ENCODE measurements at regions not wholly inside any gene's neighbourhood (a gene's known extent, or its start where the extent isn't known, plus 50 kb on each side); places are given as distances from the start of the nearest gene placed in this dataset.

DNA sequence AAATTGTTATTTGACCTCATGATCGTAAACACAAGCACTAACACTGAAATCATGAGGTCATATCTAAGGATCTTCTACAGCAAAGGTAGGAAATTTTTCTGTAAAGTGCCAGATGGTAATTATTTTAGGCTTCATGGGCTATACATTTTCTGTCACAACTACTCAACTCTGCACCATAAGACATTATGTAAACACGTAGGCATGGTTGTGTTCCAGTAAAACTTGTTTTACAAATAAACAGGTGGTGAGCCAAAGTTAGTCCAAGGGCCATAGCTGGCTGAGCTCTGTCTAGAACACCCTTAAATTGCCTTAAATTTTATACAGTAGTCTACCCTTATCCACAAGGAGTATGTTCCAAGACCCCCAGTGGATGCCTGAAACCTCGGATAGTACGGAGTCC lies 147.3 kb upstream of the CYP1B1 start:
- no peaks in the 10 kb centered on the region for H3K36me3 ChIP-seq (ENCODE audit: insufficient read depth, low read length)

DNA sequence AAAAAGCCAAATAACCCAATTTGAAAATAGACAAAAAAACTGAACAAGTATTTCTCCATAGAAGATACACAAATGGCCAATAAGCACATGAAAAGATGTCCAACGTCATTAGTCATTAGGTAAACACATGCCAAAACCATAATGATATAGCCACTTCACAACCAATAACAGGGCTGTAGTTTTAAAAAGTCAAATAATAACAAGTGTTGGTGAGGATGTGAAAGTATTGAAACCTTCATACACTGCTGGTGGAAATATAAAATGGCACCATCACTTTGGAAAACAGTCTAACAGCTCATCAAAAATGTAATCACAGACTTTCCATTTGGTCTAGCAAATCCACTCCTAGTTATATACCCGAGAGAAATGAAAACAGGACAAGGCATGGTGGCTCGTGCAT lies 144.2 kb upstream of the CYP1B1 start:
- H4K20me1 ChIP-seq (ENCODE audit: insufficient read depth): no peaks in the 10 kb centered on the region
- H3K4me2 ChIP-seq (ENCODE audit: low read length): no peak overlapping the region
- H2AFZ ChIP-seq (ENCODE audit: low read depth, low read length): no peak overlapping the region
- H3K9me3 ChIP-seq (ENCODE audit: low read length): no peaks in the 10 kb centered on the region
- H3K27ac ChIP-seq (ENCODE audit: low read length): no peak overlapping the region
- no peaks in the 10 kb centered on the region for H3K36me3 ChIP-seq (ENCODE audit: insufficient read depth, low read length)
- H3K9me2 ChIP-seq (ENCODE audit: insufficient read depth, low read length): no peaks in the 10 kb centered on the region
- H3K79me2 ChIP-seq (replicated peaks; ENCODE audit: insufficient read depth, low read length): no peaks in the 10 kb centered on the region
- TF ChIP-seq, protein P1, sequence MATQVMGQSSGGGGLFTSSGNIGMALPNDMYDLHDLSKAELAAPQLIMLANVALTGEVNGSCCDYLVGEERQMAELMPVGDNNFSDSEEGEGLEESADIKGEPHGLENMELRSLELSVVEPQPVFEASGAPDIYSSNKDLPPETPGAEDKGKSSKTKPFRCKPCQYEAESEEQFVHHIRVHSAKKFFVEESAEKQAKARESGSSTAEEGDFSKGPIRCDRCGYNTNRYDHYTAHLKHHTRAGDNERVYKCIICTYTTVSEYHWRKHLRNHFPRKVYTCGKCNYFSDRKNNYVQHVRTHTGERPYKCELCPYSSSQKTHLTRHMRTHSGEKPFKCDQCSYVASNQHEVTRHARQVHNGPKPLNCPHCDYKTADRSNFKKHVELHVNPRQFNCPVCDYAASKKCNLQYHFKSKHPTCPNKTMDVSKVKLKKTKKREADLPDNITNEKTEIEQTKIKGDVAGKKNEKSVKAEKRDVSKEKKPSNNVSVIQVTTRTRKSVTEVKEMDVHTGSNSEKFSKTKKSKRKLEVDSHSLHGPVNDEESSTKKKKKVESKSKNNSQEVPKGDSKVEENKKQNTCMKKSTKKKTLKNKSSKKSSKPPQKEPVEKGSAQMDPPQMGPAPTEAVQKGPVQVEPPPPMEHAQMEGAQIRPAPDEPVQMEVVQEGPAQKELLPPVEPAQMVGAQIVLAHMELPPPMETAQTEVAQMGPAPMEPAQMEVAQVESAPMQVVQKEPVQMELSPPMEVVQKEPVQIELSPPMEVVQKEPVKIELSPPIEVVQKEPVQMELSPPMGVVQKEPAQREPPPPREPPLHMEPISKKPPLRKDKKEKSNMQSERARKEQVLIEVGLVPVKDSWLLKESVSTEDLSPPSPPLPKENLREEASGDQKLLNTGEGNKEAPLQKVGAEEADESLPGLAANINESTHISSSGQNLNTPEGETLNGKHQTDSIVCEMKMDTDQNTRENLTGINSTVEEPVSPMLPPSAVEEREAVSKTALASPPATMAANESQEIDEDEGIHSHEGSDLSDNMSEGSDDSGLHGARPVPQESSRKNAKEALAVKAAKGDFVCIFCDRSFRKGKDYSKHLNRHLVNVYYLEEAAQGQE (IDR thresholded peaks at IDR 0.05; ENCODE audit: borderline replicate concordance): no peak
- TF ChIP-seq EP300 (conservative IDR thresholded peaks at IDR 0.05; ENCODE audit: poor library complexity, severe bottlenecking) (no peak), EZH2 (IDR thresholded peaks at IDR 0.05; ENCODE audit: borderline replicate concordance, insufficient read depth, low read length, poor library complexity, severe bottlenecking) (no peak), MXI1 (conservative IDR thresholded peaks at IDR 0.05; ENCODE audit: poor library complexity, severe bottlenecking) (no peak), TAF1 (IDR thresholded peaks at IDR 0.05; ENCODE audit: low read depth) (no peak), POLR2AphosphoS5 (IDR thresholded peaks at IDR 0.05) (no peak), SMC3 (conservative IDR thresholded peaks at IDR 0.05; ENCODE audit: poor library complexity) (no peak), CTCF (IDR thresholded peaks at IDR 0.05; ENCODE audit: poor library complexity, severe bottlenecking) (no peak), RAD21 (conservative IDR thresholded peaks at IDR 0.05) (no peak)
- no peaks in the 10 kb centered on the region for H3F3A ChIP-seq (ENCODE audit: insufficient read depth, low read length, poor library complexity, severe bottlenecking)
- no peaks in the 10 kb centered on the region for H3K27me3 ChIP-seq (ENCODE audit: insufficient read depth, low read depth, low read length)
- no peak overlapping the region for H3K4me3 ChIP-seq (ENCODE audit: low read length)
- H3K9ac ChIP-seq (ENCODE audit: low read length): no peak overlapping the region

More for the DNA sequence above, 147.3 kb upstream of the CYP1B1 start:
- Histone ChIP-seq H3K9me2 (ENCODE audit: insufficient read depth, low read length) (no peaks in the 10 kb centered on the region), H3K79me2 (replicated peaks; ENCODE audit: insufficient read depth, low read length) (no peaks in the 10 kb centered on the region), H3K4me3 (ENCODE audit: low read length) (no peak overlapping the region), H3K9me3 (ENCODE audit: low read length) (no peaks in the 10 kb centered on the region), H3F3A (ENCODE audit: insufficient read depth, low read length, poor library complexity, severe bottlenecking) (no peaks in the 10 kb centered on the region), H4K20me1 (ENCODE audit: insufficient read depth) (no peaks in the 10 kb centered on the region), H3K27me3 (ENCODE audit: insufficient read depth, low read depth, low read length) (no peaks in the 10 kb centered on the region), H3K27ac (ENCODE audit: low read length) (no peak overlapping the region), H3K9ac (ENCODE audit: low read length) (no peak overlapping the region), H2AFZ (ENCODE audit: low read depth, low read length) (no peak overlapping the region), H3K4me2 (ENCODE audit: low read length) (no peak overlapping the region)
- no peak for TF ChIP-seq SMC3 (conservative IDR thresholded peaks at IDR 0.05; ENCODE audit: poor library complexity)
- TF ChIP-seq RAD21 (conservative IDR thresholded peaks at IDR 0.05): no peak
- no peak for TF ChIP-seq CTCF (IDR thresholded peaks at IDR 0.05; ENCODE audit: poor library complexity, severe bottlenecking)
- TF ChIP-seq TAF1 (IDR thresholded peaks at IDR 0.05; ENCODE audit: low read depth): no peak
- TF ChIP-seq, protein P1 (IDR thresholded peaks at IDR 0.05; ENCODE audit: borderline replicate concordance): no peak
- TF ChIP-seq MXI1 (conservative IDR thresholded peaks at IDR 0.05; ENCODE audit: poor library complexity, severe bottlenecking): no peak
- TF ChIP-seq POLR2AphosphoS5 (IDR thresholded peaks at IDR 0.05): no peak
- no peak for TF ChIP-seq EP300 (conservative IDR thresholded peaks at IDR 0.05; ENCODE audit: poor library complexity, severe bottlenecking)
- TF ChIP-seq EZH2 (IDR thresholded peaks at IDR 0.05; ENCODE audit: borderline replicate concordance, insufficient read depth, low read length, poor library complexity, severe bottlenecking): no peak
